Stimulated activated CD4-positive, alpha-beta T cell treated with anti-CD3 and anti-CD28 coated beads, TNF-alpha, amount 100 ng/mL, for 24 hours (primary cell): ENCODE measurements at regions not wholly inside any gene's neighbourhood (a gene's known extent, or its start where the extent isn't known, plus 50 kb on each side); places are given as distances from the start of the nearest gene placed in this dataset.
"Not testable (repeated sequence)": the region's sequence is repeated elsewhere in the genome, so short reads cannot be mapped to it uniquely, and the experiment has no call there.

ENCODE experiments used
- DNase-seq, 3 experiments: peaks; one replicate each; pipeline ENCODE4 v3.0.0-alpha.2; 2020; ENCODE audit warnings: low read depth in 3 of 3

DNA sequence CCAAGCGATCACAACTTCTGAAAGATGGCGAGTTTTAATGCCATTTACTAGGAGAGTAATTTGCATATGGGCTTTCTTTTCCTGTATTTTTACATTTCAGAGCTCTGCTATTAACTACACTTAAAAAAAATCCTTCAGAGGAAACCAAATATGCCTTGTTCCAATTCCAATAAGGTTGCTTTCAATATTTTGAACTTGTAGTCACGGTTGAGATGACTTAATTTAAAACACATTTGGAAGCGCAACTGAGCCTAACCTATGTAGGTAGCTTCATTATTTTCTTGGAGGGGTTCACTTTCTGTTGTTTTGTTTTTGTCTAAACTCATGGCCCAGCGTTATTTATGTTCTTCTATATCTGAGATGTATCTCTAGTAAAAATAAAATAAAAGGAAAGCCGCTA lies 93.4 kb downstream of the BLID start:
- no peak for DNase-seq

DNA sequence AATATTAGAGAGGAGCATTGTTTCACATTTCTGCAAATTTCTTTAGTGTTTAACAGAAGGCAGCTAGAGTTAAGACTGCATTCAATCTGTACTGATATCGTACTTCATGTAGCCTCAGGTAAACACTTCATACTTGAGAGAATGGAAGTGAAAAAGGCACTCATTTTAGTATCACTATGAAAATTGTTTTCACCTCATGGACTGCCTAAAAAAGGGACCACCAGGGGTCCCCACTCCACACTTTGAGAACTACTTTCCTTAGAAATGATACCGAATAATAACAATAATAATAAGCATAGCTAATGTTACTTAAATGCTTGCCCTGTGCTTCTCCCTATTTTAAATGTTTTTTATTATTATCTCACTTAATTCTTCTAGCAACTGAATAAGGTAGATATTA lies 95.1 kb downstream of the BLID start:
- DNase-seq, result no peak

DNA sequence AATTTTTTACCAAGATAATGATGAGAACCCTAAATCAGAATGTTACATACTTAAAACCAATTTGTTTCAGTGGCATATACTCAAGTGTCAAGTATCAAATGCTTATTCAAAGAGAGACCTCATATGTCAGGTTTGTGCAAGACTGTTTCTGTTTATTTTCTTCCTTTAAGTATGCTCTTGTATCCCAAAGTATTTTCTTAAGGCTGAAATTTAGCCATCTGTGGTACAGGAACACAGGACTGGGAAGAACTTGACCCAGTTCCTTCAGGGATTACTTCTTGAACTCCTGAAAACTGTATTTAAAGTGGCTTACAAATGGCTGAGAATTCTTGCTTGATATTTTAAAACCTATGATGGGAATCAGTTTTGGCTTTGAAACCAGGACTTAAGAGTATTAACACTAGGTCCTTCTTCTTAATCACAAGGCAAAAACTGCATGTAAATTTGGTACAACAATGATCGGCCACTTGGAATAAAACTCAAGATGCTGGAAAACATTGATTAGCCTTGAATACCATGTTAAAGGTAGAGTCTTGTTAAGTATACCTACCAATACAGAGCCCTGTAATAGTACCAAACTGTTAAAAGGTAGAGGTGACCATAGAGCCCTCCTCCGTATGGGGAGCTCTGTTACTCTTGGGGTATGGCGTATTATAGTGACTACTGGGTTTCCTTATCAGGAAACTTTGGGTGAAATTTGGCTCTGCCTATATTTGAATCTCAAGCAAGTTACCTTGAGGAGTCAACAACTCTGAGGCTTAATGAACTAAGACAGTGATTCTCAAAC lies 95.9 kb downstream of the BLID start:
- no peak for DNase-seq

DNA sequence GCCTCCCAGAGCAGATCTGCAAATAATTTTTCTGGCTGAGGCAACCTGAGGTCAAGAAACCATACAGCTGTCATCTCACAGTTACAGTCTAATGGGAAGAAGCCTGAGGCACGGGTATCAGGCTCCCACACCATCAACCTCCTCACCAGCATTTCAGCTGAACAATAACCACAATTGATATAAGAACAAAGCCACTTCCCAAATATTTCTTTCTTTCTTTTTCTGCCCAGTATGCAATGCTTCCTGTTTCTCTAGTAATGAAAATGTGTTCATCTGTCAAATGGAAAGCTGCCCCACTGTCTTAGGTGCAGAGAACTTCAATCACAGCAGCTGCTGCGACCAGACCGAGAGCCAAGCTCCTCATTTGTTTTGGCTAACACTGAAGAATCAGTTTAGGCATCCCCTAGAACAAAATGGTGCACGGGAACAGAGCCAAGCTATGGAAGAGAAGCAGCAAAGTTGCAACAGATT lies 108.4 kb downstream of the BLID start:
- no peak for DNase-seq

DNA sequence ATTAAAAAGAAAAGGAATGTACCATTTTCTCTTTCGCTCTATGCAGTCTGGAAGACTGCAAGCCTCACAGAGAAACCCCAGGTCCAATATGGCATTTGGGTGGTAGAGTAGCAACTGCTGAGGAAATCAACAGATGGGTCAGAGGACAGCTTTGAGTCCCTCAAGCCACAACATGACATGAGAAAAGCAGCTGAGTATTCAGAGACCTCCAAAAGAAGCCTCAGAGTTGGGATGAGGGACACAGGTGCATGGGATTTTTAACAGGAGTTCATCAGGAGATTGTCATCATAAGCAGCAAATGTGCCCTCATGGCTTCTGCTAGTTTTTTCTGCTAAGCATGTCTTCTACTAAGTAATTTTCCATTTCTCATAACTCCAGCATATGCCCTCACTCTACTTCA lies 111.6 kb downstream of the BLID start:
- DNase-seq, result no peak

DNA sequence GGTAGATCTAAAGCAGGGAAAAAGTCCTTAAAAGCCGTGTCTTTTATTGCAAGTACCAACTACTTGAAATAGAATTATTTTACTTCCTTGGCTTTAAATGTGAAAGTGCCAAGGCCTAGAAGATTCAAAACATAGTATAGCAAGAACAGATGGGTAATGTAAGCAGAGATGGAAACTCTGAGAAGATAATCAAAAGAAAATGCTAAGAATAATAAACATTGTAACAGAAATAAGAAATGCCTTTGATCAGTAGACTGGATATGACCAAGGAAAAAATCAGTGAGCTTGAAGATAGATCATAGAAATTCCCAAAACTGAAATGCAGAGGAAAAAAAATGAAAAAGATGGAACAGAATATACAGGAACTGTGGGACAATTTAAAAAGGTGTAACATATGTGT lies 113.1 kb downstream of the BLID start:
- no peak for DNase-seq

DNA sequence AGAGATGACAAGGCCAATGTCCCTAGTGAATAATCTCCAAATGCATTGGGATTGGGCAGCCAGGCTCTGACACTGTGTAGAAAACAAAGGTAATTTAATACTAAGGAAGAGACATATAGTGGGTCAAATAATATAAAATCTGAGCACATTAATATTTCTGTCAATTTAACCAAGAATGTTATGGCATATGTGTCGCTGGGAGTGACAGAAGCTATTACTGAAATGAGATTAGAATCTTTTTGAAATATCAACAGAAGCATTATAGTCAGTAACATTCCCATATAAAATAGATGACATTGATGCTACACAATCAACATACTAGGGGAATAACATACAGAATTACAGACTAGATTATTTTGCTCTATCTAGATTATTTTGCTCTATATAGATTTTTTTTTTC lies 114.0 kb downstream of the BLID start:
- DNase-seq, result no peak

DNA sequence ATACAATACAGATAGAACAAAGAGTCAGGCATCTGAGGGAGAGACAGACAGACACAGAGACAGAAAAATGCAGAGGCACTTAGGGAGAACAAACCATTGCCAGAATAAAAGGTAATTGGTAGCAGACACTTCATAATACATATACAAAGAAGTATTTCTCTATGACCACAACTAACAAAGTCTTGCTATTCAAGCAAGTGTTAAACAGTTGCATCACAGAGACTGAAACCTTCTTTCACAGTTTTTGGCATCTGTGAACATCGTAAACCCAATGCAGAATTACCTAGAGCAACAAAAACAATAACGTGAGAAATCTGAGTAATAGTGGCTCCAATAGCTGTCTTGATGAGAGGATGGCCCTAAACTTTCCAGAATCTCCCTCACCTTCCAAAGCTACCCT lies 116.4 kb downstream of the BLID start:
- DNase-seq, result no peak

DNA sequence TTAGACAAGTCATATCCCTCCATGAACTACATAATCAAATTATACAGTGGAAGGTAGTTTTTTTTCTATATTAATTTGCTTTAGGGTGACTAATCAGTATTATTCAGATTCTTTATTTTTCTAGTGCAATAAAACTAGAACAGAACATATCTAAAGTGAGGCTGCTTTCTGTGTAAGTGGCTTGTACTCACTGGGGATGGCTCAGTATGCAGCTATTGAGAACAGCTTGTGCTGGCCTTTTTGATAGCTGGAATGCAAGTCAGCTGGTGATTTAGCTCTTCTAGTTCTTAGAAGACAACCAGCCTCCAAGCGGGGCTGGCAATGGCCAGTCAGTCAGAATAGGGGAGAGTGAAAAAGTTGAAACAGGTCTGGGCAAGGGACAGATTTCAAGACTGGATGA lies 119.4 kb downstream of the BLID start:
- DNase-seq, result no peak

DNA sequence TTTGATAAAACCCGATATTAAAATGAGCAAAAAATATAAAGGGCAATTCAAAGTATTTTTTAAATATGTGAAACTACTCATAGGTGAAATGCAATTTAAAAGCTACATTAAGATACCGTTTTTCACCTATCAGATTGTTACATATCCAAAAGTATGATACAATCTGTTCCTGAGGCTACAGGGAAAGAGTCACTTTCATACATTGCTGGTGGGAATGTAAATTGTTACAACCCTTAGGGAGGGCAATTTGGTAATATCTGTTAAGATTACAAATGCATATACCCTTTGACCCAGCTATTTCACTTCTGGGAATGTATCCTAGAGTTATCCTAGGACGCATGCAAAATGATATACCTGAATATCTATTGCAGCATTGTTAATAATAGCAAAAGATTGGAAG lies 132.1 kb downstream of the BLID start:
- DNase-seq, result no peak

DNA sequence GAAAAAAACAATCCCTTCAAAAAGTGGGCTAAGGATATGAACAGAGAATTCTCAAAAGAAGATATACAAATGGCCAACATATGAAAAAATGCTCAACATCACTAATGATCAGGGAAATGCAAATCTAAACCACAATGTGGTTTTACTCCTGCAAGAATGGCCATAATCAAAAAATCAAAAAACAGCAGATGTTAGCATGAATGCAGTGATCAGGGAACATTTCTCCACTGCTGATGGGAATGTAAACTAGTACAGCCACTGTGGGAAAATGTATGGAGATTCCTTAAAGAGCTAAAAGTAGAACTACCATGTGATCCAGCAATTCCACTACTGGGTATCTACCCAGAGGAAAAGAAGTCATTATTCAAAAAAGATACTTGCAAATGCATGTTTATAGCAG lies 138.1 kb downstream of the BLID start:
- not testable (repeated sequence) for DNase-seq

DNA sequence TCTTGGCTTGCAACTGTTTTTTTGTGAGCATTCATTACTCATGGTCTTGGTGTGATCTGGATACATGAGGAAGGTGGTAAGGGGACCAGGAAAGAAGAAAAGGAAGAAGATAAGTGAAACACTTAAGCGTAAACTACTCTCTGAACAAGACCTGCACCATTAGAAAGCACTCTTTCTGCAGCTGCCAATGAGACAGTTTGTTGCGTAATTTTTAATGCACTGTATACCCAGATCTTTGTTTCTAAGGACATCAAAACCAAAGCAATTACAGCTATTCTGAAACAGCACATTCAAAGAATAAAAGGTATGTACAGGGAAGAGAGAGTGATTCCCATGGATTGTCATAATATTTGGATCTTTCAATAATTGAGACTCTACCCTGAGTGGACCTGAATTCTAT lies 147.4 kb downstream of the BLID start:
- no peak for DNase-seq

DNA sequence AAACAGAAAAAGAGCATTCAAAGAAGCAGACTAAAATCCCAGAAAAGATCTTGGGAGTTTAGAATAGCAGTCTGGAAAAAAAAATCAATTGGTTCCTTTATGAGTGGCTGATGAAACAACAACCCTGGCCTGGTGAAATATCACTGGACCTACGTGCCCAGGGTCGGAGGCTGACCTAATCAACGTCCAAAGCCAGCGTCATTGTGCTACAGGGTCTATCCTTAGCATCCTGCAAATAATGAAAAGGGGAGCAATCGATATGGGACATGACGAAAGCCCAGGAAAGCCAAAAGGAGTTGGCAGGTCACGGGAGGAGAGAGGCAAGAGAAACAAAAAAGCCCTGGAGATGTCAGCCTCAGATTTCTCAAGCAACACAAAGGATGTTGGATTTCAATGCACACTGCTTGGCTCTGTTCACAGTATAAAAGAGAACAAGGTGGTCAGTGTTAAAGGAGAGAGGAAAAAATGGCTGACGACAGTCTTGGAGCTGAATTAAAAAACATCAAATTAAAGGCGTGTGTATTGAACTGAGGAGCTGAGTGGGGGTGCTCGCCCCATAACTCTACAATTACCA lies 148.8 kb downstream of the BLID start:
- DNase-seq, result no peak

DNA sequence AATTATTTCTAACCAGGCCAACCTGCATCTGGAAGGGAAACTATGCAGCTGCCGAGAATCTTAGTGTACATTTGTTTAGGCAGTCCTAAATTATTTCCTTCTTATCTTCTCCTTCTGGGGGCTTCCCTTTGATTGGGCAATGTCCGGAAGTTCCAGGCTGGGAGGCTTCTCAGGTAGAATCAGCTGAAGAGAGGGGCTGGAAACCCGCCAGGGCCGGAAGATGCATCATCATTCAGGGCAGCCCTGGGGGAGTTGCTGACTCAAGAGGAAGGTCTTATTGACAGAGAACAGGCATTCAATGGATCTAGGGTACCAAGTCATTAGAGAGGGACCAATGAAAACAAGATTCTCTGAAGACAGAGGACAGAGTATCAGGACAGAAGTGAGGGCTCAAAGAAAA lies 150.7 kb downstream of the BLID start:
- DNase-seq, result no peak

DNA sequence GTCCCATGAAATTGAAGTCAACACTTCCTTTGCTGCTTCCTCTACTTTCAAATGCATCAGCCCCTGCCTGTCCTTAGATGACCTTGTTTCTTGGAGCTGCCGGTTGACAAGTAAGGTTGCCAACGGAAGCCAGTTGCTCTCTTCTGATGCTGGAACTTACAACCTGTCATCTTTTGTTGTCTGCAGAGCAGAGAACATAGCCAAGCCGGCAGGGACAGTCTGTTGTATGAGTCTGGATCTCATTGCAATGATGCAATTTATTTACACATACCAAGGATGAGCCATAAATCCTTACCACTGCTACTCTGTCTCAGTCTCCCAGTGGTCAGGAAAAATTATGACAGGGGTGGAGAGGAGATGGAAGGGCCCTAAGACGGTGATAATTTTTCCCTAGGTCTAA lies 151.4 kb downstream of the BLID start:
- no peak for DNase-seq

DNA sequence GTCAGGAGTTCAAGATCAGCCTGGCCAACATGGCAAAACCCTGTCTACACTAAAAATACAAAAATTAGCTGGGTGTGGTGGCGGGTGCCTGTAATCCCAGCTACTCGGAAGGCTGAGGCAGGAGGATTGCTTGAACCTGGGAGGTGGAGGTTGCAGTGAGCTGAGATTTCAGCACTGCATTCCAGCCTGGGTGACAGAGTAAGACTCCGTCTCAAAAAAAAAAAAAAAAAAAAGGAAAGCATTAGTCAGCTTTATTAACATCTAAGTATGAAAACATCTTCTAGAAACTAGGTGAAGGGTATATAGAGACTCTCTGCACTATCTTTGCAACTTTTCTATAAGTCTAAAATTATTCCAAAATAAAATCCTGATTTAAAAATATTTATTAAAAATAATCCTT lies 152.2 kb downstream of the BLID start:
- DNase-seq, result not testable (repeated sequence)

DNA sequence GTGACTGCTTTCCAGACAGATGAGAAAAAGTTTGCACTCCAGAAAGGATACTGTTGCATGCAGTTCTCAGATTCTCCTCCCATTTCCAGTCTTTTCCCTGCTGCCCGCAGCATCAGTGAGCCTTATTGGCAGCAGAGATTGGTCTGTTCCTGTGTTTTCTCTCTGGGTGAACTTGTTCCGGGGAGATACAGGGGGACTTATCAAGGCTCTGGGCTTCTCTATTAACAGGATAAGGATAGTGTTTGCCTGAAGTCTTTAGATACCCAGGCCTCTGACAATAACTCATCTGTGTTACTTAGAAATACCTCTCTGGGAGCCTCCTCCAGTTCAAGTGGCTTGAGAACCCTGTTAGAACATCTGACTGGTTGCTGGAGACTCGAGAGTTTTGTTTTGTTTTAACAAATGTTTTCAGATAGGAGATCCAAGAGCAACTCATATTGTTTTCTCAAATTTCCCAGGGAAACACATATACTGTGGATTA lies 154.7 kb downstream of the BLID start:
- no peak for DNase-seq

DNA sequence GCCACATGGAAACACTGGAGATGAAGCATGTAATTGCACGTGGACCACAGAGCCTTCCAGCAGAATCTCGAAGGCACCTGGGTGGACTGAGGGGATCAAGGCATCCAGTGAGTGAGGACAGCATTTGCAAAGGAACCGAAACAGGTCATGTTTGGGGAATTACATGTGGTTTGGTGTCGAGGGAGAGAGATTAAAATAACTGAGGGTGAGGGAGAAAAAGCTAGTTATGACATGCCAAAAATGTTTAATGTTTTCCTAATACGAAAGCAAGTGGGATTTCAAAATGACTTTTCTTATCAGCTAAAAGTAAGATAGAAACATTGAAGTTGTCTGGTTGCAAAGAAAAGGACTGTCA lies 157.1 kb downstream of the BLID start:
- no peak for DNase-seq

DNA sequence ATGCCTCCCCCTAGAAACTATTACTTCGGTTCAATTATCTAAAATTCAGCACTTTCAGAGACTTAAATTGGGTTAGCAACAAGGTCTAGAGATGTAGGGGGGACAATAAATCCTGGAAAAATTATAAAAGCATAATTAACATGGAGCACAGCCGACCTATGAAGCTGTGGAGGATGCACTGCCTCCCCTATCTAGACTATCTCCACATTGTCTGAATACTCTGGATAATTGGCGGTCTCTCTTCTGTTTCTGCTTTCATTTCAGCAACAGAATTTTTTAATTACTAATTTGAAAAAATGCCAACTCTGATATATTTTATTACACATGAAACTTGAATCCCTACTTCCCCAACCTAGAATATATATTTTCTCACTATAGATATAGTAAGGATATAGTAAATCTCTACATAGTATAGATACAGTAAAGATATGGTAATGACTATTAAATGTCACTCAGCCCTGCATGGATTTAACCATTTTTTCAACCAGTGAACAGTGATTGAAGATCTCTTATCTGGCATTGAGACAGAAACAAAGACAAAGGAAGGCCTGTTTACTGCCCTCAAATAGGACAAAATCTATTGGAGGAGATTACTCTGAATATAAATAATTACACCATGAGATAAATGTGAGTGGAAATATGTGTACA lies 157.6 kb downstream of the BLID start:
- no peak for DNase-seq

DNA sequence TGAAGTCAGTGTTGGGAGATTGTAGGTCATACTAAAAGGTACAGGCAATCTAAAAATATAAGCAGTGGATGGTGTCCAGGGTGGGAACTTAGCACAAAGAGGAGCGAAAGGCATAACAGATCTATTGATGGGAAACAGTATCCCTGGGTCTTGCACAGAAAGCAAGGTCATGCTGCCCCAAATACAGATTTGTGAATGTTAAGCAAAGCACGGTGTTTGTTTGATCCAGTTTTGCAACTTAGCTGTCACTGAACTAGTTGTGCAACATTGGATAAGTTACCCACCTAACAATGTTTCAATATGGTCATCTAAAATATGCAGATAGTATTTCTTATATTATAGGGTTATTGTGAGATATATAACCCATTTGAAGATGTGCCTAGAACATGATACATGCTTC lies 162.9 kb downstream of the BLID start:
- no peak for DNase-seq

DNA sequence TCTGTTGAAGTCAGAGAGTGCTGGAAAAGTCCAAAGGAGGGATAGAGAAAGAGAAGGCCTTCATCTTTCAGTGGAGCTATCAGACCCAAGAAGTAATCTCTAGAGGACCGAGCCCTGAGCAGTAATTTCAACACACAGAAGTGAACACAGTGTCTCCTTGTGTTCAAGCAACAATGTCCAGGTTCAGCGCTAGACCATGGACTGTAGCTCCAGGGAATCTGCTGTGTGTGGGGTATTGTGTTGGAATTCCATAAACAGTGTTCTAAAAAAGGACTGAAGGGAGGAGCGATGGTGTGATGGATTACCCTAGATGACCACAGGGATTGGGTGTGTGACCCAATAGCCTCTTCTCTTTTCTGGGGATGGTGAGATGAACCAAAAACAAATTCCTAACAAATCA lies 165.9 kb downstream of the BLID start:
- DNase-seq, result no peak

DNA sequence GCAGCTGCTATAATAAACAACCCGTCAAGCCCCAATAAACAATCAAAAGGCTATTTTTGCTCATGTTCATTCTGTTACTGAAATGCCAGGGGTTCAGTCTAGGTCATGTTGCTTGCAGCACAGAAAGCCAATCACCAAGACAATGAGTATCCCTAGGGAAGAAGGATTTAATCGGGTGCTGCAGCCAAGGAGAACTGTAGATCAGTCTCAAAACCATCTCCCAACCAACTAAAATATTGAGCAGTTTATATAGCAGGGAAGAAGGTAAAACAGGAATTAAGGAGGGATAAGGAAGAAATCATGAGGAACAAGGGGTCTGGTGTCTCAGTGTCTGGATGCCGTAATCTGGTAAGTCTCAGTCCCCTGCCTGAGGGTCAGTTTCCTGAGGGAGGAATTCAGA lies 169.5 kb downstream of the BLID start:
- no peak for DNase-seq

DNA sequence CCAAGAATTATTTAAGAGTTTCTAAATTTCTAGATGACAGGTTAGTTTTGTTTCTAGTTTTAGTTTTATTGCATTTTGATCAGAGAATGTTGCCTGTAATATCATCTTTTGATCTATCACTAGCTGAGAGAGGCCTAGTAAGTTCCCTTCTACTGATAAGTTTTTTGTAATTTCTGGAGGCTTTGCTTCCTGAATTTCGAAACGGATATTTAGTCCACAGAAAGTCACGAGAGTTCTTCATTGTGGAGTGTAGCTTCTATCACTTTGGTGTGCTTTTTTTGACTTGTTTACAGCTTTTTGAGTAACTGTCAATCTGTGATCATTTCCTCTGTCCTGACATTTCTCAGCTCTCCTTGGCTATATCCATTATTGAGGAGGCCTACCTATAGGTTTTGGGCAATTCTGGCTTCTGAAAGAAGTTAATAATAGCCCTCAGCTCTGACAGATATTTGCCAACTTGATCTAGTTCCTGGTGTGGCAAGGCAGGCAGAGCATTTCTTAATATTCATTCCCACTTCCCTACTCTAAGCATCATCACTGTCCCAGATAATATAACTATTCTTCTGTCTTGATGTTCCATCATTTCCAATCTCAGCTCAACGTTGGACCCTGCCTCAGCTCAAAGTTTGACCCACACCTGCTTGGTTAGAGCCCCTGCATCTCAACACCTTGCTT lies 171.3 kb downstream of the BLID start:
- no peak for DNase-seq
